Epithelial cell of proximal tubule (primary cell): ENCODE measurements at regions not wholly inside any gene's neighbourhood (a gene's known extent, or its start where the extent isn't known, plus 50 kb on each side); places are given as distances from the start of the nearest gene placed in this dataset.

Source experiments
- DNase-seq: peaks from one replicate; pipeline ENCODE4 v3.0.0-alpha.2; 2011; ENCODE audit warnings: low read depth
- H3K4me3 ChIP-seq: 2 replicates; pipeline ENCODE4 v1.5.1; 2011; ENCODE audit warnings: low read depth, mild to moderate bottlenecking, low read length
- CTCF ChIP-seq: conservative IDR thresholded peaks from 2 replicates; pipeline ENCODE4 v1.5.1; 2012; ENCODE audit warnings: low read depth, mild to moderate bottlenecking, low read length

GRCh38 chr22:48532986-48533385 lies 1294.7 kb downstream of the BRD1 start:
- DNase-seq: no peak
- H3K4me3 ChIP-seq: no peak overlapping the region
- no peak for TF ChIP-seq CTCF

- H3K4me3 ChIP-seq: no peak overlapping the region
- TF ChIP-seq CTCF: no peak
- no peak for DNase-seq
Observed at GRCh38 chr22:48531761-48532435, 1295.8 kb downstream of the BRD1 start.

- H3K4me3 ChIP-seq: no peak overlapping the region
- DNase-seq: no peak
- TF ChIP-seq CTCF: no peak
Observed at GRCh38 chr22:48531108-48531507, 1296.6 kb downstream of the BRD1 start.

- H3K4me3 ChIP-seq: no peak overlapping the region
- no peak for DNase-seq
- no peak for TF ChIP-seq CTCF
Observed at GRCh38 chr22:48530666-48531065, 1297.0 kb downstream of the BRD1 start.

GRCh38 chr22:48528221-48528915 lies 1299.3 kb downstream of the BRD1 start:
- no peak for DNase-seq
- no peak overlapping the region for H3K4me3 ChIP-seq
- TF ChIP-seq CTCF: no peak

DNA sequence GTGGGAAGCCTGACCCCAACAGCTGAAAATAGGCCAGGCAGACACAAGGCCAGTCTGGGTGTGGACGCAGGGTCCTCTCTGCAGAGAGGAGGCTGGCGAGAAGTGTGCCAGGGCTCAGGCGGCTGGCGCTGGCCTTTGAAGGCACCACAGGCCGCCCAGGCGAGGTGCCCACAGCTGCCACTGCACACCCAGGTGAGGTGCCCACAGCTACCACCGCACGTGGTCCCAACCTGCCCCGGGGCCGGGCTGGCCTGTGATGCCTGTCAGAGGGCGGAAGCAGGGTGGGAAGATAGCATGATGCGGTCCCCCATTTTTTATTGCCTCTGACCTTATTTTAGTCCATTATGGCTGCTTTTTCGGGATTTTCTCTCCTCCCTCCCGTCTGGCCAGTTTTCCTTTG lies 1303.9 kb downstream of the BRD1 start:
- no peak for TF ChIP-seq CTCF
- DNase-seq: no peak
- no peak overlapping the region for H3K4me3 ChIP-seq

GRCh38 chr22:48523091-48523490 lies 1304.6 kb downstream of the BRD1 start:
- TF ChIP-seq CTCF: no peak
- no peak overlapping the region for H3K4me3 ChIP-seq
- DNase-seq: no peak
